Activated T-helper 2 cell treated with anti-CD3 and anti-CD28 coated beads, Interferon-gamma antibody, Interleukin-2, Interleukin-4, amounts not matched to agents 10 μg/mL and 5 μg/mL and 100 μg/mL, durations not matched to agents 14 hours and 24 hours and 36 hours (primary cell): ENCODE measurements at regions not wholly inside any gene's neighbourhood (a gene's known extent, or its start where the extent isn't known, plus 50 kb on each side); places are given as distances from the start of the nearest gene placed in this dataset.

ENCODE experiments used
- DNase-seq: peaks from one replicate; pipeline ENCODE4 v3.0.0; 2021; ENCODE audit warnings: low spot score
- H3K27ac Mint-ChIP-seq: one replicate; pipeline ENCODE4 v1.8.0; 2021; ENCODE audit warnings: mixed read lengths
- H3K27me3 Mint-ChIP-seq: one replicate; pipeline ENCODE4 v1.8.0; 2021; ENCODE audit warnings: low read depth, mixed read lengths
- H3K36me3 Mint-ChIP-seq: one replicate; pipeline ENCODE4 v1.8.0; 2021; ENCODE audit warnings: low read depth, mixed read lengths
- H3K4me1 Mint-ChIP-seq: one replicate; pipeline ENCODE4 v1.8.0; 2021; ENCODE audit warnings: low read depth, mixed read lengths
- H3K4me3 Mint-ChIP-seq: one replicate; pipeline ENCODE4 v1.8.0; 2021; ENCODE audit warnings: low read depth, mild to moderate bottlenecking, moderate library complexity, mixed read lengths
- H3K9me3 Mint-ChIP-seq: one replicate; pipeline ENCODE4 v1.8.0; 2021; ENCODE audit warnings: mixed read lengths
- intact Hi-C: fragments of 100-400 bp; cut with micrococcal nuclease; formaldehyde crosslinking; loops from one replicate; pipeline ENCODE4 v1.15.1; 2023

DNA sequence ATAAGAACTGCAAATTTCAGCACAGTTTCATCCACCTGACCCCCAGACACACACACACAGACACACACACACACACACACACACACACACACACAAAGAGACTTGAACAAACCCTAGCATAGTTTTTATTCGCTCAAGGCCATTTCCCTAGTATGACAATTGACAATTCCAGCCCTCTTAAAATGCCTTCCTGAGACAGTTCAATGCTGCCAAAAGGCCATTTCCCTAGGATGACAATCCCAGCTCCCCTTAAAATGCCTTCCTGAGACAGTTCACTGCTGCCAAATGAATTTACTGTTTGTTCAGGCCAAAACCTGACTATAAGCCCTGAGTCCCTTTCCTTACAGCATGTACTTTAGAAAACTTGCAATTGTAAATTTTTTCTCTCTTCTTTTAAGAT lies 259.5 kb upstream of the SLC7A11 start:
- H3K9me3 Mint-ChIP-seq = peaks cover 17% of the 10 kb centered on the region
- H3K36me3 Mint-ChIP-seq = no peaks in the 10 kb centered on the region
- intact Hi-C loops = no loop called here
- H3K4me1 Mint-ChIP-seq = no peaks in the 10 kb centered on the region
- DNase-seq = no peak
- H3K4me3 Mint-ChIP-seq = no peak overlapping the region
- H3K27ac Mint-ChIP-seq = no peak overlapping the region
- H3K27me3 Mint-ChIP-seq = no peaks in the 10 kb centered on the region

DNA sequence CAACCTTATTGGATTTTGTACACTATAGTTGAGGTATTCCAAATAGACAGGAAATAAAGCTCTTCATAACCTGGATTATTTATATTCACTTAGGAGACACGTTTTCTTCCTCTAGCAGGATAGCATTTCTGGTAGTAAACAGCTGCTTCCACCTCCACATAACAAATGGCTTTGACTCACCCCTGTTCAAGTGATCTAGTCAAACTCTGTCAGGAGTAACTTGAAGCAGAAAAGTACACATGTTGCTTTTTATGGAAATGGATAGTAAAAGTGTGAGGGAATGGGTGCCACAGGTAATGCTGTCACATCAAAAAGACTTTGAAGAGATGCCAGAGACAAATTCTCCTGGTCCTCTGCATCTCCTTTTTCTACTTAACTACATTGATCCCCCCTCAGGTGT lies 258.7 kb upstream of the SLC7A11 start:
- H3K4me3 Mint-ChIP-seq = no peak overlapping the region
- intact Hi-C loops = no loop called here
- no peak for DNase-seq
- no peaks in the 10 kb centered on the region for H3K36me3 Mint-ChIP-seq
- H3K9me3 Mint-ChIP-seq = peaks cover 17% of the 10 kb centered on the region
- H3K27me3 Mint-ChIP-seq = no peaks in the 10 kb centered on the region
- no peak overlapping the region for H3K27ac Mint-ChIP-seq
- H3K4me1 Mint-ChIP-seq = no peaks in the 10 kb centered on the region

DNA sequence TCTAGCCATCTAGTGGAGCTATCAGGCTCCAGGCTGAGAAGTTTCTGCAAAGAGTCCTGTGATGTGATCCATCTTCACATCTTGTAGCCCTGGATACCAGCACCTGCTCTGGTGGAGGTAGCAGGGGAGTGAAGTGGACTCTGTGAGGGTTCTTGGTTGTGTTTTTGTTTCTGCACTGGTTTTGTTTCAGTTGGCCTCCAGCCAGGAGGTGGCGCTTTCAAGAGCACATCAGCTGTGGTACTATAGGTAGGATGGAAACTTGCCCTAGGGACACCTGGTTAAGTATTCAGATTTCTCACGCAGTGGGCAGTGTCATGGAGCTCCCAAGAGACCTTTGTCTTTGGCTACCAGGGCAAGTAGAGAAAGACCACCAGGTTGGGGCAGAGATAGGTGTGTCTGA lies 257.5 kb upstream of the SLC7A11 start:
- H3K4me3 Mint-ChIP-seq = no peak overlapping the region
- intact Hi-C loops = no loop called here
- H3K4me1 Mint-ChIP-seq = no peaks in the 10 kb centered on the region
- no peaks in the 10 kb centered on the region for H3K36me3 Mint-ChIP-seq
- no peaks in the 10 kb centered on the region for H3K27me3 Mint-ChIP-seq
- peaks cover 10% of the 10 kb centered on the region for H3K9me3 Mint-ChIP-seq
- no peak overlapping the region for H3K27ac Mint-ChIP-seq
- DNase-seq = no peak

DNA sequence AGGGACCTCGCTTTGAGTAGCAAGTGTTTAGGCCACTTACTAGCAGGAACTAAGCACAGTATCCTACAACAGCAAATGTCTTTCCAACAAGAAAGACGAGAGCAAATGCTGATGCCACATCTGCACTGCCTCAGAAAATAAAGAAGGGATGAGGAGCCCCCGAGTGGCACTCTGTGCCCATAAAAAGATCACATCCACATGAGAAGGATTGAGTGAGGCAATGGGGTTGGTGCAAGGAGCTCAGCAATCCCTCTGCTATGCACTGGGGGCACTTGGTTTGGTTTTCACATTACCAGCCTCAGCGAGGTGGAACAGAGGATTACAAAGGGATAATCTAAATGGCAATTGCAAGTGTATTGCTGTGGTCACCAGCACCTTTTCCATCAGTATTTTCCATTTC lies 252.8 kb upstream of the SLC7A11 start:
- DNase-seq = no peak
- no peaks in the 10 kb centered on the region for H3K27me3 Mint-ChIP-seq
- intact Hi-C loops = no loop called here
- no peaks in the 10 kb centered on the region for H3K4me1 Mint-ChIP-seq
- H3K27ac Mint-ChIP-seq = no peak overlapping the region
- no peaks in the 10 kb centered on the region for H3K9me3 Mint-ChIP-seq
- no peaks in the 10 kb centered on the region for H3K36me3 Mint-ChIP-seq
- no peak overlapping the region for H3K4me3 Mint-ChIP-seq

DNA sequence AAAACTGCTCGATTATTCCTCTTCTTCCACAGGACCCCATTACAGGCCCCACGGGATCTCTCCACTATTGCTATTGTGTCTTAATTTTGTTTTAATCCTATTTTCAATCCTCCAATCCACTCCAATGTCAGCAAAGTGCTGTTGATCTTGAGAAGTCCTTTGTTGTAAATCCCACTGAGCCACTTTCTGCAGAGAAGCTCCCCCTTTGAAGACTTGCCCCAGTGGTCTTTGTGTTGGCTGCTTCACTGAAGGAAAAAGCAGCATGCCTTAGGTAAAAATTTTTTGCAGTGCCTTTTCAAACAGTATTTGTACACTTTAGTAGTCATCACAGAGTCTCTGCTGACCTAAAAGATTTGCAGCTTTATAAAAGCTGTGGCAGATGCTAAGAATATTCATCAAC lies 252.0 kb upstream of the SLC7A11 start:
- H3K36me3 Mint-ChIP-seq = no peaks in the 10 kb centered on the region
- H3K9me3 Mint-ChIP-seq = no peaks in the 10 kb centered on the region
- no peak overlapping the region for H3K27ac Mint-ChIP-seq
- DNase-seq = no peak
- H3K27me3 Mint-ChIP-seq = no peaks in the 10 kb centered on the region
- intact Hi-C loops = no loop called here
- H3K4me3 Mint-ChIP-seq = no peak overlapping the region
- no peaks in the 10 kb centered on the region for H3K4me1 Mint-ChIP-seq

DNA sequence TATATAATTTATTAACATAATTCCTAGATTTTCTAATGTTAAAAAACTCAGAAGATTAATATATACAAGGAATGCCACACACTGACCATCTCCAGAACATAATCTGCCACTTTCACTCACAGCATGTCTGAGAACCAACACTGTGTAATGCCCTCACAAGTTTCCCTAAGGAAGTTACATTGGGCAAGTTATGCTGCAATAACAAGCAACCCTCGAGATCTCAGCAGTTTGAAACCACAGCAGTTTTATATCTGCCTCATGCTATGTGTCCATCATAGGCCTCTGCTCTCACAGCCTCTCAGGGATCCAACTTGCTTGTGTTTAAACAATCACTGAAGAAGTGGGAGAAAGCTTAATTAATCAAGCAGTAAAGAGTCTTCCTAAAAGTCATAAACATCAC lies 250.0 kb upstream of the SLC7A11 start:
- Mint-ChIP-seq H3K36me3 (no peaks in the 10 kb centered on the region), H3K27ac (no peak overlapping the region), H3K4me1 (no peaks in the 10 kb centered on the region), H3K27me3 (no peaks in the 10 kb centered on the region), H3K4me3 (no peak overlapping the region), H3K9me3 (no peaks in the 10 kb centered on the region)
- DNase-seq = no peak
- intact Hi-C loops = no loop called here

DNA sequence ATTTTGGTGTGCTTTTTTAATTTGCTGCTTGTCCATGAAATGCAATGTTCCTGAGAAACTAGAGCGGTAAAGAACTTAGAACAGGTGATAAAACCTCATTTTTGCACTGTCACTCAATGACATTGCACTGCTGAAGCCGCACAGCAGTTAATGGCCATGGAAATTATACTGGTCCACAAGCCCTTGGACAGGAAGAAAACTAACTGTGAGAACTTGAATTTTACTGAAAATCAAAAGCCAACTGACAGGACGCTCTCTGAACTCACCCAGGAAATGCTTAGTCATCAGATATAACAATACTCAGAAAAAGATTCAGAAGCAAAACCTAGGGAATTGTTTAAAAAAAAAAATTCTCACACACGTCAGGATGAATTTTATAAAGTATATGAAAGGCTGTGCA lies 246.4 kb upstream of the SLC7A11 start:
- Mint-ChIP-seq H3K4me1 (no peaks in the 10 kb centered on the region), H3K4me3 (no peak overlapping the region), H3K27ac (no peak overlapping the region), H3K36me3 (no peaks in the 10 kb centered on the region), H3K9me3 (no peaks in the 10 kb centered on the region), H3K27me3 (no peaks in the 10 kb centered on the region)
- DNase-seq = no peak
- intact Hi-C loops = no loop called here

DNA sequence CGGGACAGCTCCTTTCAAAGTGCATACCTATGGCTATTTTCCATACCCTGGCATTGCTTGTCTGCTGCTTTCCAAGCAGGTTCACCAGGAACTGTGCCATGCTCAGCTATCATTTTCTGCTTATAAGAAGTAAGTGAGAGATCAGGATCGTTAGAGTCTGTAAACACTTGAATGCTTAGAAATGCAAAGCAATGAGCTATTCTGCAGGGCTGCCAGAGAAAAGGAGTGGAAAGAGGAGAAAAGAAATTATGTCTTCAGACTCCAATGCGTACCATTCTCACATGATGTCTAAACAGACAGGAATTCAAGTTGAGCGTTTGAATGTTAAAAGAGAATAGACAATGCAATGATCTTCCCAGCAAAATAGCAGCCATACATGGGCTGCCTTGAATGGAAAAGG lies 245.5 kb upstream of the SLC7A11 start:
- Mint-ChIP-seq H3K4me1 (no peaks in the 10 kb centered on the region), H3K4me3 (no peak overlapping the region), H3K9me3 (no peaks in the 10 kb centered on the region), H3K27me3 (no peaks in the 10 kb centered on the region), H3K36me3 (no peaks in the 10 kb centered on the region), H3K27ac (no peak overlapping the region)
- DNase-seq = no peak
- intact Hi-C loops = no loop called here

DNA sequence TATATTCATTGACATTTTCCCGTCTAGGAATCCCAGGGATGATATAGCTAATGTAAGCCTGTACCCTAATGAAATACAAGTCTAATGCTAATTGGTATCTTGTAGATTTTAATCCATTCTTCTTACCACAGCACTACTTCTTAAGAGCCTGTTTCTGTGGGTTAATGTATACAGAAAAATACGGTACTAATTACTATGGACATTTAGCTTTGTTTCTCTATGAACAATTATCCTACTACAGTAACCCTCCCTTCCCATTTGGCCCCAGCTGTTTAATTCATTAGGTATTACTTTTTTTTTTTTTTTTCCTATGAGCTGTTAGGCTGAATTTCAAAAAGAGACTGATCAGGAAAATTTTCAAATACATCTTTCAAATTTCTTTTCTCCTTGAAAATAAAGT lies 245.1 kb upstream of the SLC7A11 start:
- Mint-ChIP-seq H3K27ac (no peak overlapping the region), H3K4me1 (no peaks in the 10 kb centered on the region), H3K4me3 (no peak overlapping the region), H3K36me3 (no peaks in the 10 kb centered on the region), H3K27me3 (no peaks in the 10 kb centered on the region), H3K9me3 (no peaks in the 10 kb centered on the region)
- intact Hi-C loops = no loop called here
- no peak for DNase-seq

DNA sequence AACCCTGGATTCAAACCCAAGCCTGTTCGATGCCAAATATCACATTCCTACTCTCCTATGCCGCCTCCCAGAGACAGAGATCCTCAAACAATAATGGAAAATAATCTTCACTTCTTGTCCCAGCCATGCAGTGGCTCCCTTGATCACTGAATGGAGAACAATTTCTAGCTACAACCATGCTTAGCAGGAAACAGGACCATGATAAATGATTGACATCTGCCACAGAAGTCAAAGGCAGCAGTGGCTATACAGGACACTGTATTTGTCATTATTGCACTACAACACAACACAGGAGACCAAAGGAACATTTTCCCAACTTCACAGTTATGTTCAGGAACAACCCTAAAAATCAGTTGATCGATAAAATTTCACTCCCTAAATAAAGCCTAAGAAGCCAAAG lies 243.3 kb upstream of the SLC7A11 start:
- Mint-ChIP-seq H3K36me3 (no peaks in the 10 kb centered on the region), H3K27me3 (no peaks in the 10 kb centered on the region), H3K4me3 (no peak overlapping the region), H3K4me1 (no peaks in the 10 kb centered on the region), H3K9me3 (no peaks in the 10 kb centered on the region), H3K27ac (no peak overlapping the region)
- DNase-seq = no peak
- intact Hi-C loops = no loop called here

DNA sequence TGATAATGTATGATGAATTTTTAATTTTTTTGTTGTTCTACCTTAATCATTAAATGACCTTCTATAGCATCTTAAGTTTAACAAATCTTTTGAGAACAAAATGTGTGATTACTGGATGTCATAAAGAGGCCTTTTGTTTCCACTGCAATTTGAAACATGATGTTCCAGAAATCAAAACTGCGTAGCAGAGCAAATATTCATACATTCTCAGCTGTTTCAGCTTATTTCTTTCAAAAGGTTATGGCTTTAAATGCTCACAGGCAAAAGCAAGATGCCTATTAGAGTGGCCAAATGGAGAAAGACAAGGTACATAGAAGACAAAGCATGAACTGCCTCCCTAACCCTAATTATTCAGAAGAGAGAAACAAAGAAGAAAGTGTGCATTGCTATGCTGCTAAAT lies 233.0 kb upstream of the SLC7A11 start:
- Mint-ChIP-seq H3K4me1 (no peaks in the 10 kb centered on the region), H3K4me3 (no peak overlapping the region), H3K27ac (no peak overlapping the region), H3K27me3 (no peaks in the 10 kb centered on the region), H3K36me3 (no peaks in the 10 kb centered on the region), H3K9me3 (no peaks in the 10 kb centered on the region)
- intact Hi-C loops = no loop called here
- DNase-seq = no peak

DNA sequence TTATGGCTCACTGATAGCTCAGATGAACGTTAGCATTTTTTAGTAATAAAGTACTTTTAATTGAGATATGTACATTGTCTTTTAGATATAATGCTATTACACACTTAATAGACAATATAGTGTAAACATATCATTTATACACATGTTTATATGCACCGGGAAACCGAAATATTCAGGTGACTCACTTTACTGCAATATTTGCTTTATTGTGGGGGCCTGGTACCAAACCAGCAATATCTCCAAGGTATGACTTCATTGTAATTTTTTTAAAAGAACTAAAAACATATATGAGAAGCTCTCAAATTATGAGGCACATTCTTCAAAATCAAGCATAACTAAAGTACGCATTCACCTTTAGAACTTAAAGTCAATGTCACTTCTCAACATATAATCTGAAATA lies 231.2 kb upstream of the SLC7A11 start:
- no peak overlapping the region for H3K4me3 Mint-ChIP-seq
- no peak for DNase-seq
- no peaks in the 10 kb centered on the region for H3K27me3 Mint-ChIP-seq
- H3K9me3 Mint-ChIP-seq = no peaks in the 10 kb centered on the region
- no peak overlapping the region for H3K27ac Mint-ChIP-seq
- H3K36me3 Mint-ChIP-seq = no peaks in the 10 kb centered on the region
- intact Hi-C loops = no loop called here
- no peaks in the 10 kb centered on the region for H3K4me1 Mint-ChIP-seq

DNA sequence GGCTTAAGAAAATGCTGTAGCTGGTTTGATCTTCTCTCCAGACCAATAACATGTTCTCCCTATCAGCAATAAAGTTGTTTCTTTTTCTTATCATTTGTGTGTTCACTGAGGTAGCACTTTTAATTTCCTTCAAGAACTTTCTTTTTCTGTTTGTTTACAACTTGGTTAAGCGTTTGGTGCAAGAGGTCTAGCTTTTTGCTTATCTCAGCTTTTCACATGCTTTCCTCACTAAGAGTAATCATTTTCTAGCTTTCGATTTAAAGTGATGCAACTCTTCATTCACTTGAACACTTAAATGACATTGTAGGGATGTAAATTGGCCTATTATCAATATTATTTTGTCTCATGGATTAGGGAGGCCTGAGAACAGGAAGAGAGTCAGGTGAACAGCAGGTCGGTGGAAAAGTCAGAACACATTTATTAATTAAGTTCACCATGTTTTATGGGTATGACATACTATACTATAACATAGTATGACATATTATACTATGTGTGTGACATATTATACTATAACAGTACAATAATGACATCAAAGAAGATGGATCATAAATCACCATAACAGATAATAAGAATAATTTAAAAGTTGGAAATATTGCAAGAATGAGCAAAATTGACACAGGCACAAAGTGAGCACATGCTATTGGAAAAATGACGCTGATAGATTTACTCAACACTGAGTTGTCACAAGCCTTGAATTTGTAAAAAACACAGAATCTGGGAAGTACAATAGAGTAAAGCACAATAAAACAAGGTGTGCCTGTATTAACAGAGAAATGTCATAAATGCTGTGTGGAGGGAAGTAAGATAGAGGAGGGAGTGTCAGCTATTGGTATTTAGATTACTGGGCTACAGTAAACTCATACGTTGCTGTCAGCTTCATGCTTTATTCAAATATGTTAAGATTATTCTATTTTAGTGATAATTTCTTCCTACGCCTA lies 218.6 kb upstream of the SLC7A11 start:
- Mint-ChIP-seq H3K27ac (no peak overlapping the region), H3K4me3 (no peak overlapping the region), H3K27me3 (no peaks in the 10 kb centered on the region), H3K9me3 (no peaks in the 10 kb centered on the region), H3K4me1 (no peaks in the 10 kb centered on the region), H3K36me3 (no peaks in the 10 kb centered on the region)
- intact Hi-C loops = no loop called here
- no peak for DNase-seq

DNA sequence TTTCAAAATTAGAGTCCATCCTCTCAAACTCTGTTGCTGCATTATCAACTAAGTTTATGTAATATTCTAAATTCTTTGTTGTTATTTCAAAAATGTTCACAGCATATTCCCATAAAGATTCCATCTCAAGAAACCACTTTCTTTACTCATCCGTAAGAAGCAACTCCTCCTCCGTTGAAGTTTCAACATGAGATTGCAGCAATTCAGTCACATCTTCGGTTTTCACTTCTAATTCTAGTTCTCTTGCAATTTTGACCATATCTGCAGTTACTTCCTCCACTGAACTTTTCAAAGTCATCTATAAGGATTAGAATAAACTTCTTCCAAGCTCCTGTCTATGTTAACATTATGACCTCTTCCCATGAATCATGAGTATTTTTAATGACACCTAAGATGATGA lies 216.6 kb upstream of the SLC7A11 start:
- no peak overlapping the region for H3K4me3 Mint-ChIP-seq
- intact Hi-C loops = no loop called here
- H3K36me3 Mint-ChIP-seq = no peaks in the 10 kb centered on the region
- no peaks in the 10 kb centered on the region for H3K4me1 Mint-ChIP-seq
- no peaks in the 10 kb centered on the region for H3K9me3 Mint-ChIP-seq
- DNase-seq = no peak
- H3K27me3 Mint-ChIP-seq = no peaks in the 10 kb centered on the region
- no peak overlapping the region for H3K27ac Mint-ChIP-seq
